GM12878 (cell line): ENCODE measurements at regions not wholly inside any gene's neighbourhood (a gene's known extent, or its start where the extent isn't known, plus 50 kb on each side); places are given as distances from the start of the nearest gene placed in this dataset.
A peak's percentile ranks its signal among the peaks of the same experiment; 100 is the strongest.

Experiments
- ATAC-seq: fragments of 200-7000 bp; cut with Tn5 transposase; 3 replicates; pipeline ENCODE4 v1.9.1; 2020; ENCODE audit warnings: mild to moderate bottlenecking, moderate library complexity
- BruUV-seq: library from RNA; stranded (reverse); fragments of 400-500 nt; replicated peaks from 2 replicates; lab custom pipeline; 2021; lab: Mats Ljungman, UMichigan
- CTCF ChIA-PET: fragments of 300-600 bp; sonication (Branson Sonifier 250); formaldehyde crosslinking; extraction: SDS; loops from one replicate; lab custom pipeline; 2021; ENCODE audit warnings: inconsistent platforms; lab: Yijun Ruan, JAX
- POLR2A ChIA-PET: fragments of 350-600 bp; formaldehyde crosslinking; extraction: SDS; loops from one replicate; lab custom pipeline; 2021; ENCODE audit warnings: inconsistent platforms; lab: Charles Lee
- RAD21 ChIA-PET: fragments of 300-600 bp; sonication (Branson Sonifier 250); formaldehyde crosslinking; loops from one replicate; lab custom pipeline; 2023; ENCODE audit warnings: antibody characterized with exemption; ENCODE audit not compliant: unreplicated experiment; lab: Charles Lee
- SMC1A ChIA-PET: fragments of 300-600 bp; sonication (Branson Sonifier 250); formaldehyde crosslinking; loops from one replicate; lab custom pipeline; 2023; ENCODE audit not compliant: unreplicated experiment, uncharacterized antibody; lab: Charles Lee
- DNase-seq: peaks from one replicate; pipeline ENCODE4 v3.0.0-alpha.2; 2011; ENCODE audit warnings: low read depth, low spot score
- FAIRE-seq: peaks from 3 replicates; lab custom pipeline; 2011; peaks lifted over from hg19 to GRCh38; lab: Jason Lieb, UNC
- H2AFZ ChIP-seq: 2 replicates; pipeline ENCODE4 v1.6.0; 2011; ENCODE audit warnings: low read depth, low read length, control low read depth; ENCODE audit not compliant: control insufficient read depth
- H3K27ac ChIP-seq: 2 replicates; pipeline ENCODE4 v1.5.1; 2011; ENCODE audit warnings: control low read depth; ENCODE audit not compliant: control insufficient read depth, insufficient read depth
- H3K27me3 ChIP-seq, 2 experiments: replicated peaks in 1 of 2; 2 replicates each; pipeline versions ENCODE4 v1.6.0 to v1.6.1; 2011; ENCODE audit warnings: low read length in 1 of 2; ENCODE audit not compliant: control insufficient read depth in 2 of 2, insufficient read depth in 2 of 2
- H3K36me3 ChIP-seq, 2 experiments: 2 replicates each; pipeline ENCODE4 v1.5.1; 2011; ENCODE audit warnings: low read length in 1 of 2; ENCODE audit not compliant: control insufficient read depth in 2 of 2, insufficient read depth in 2 of 2
- H3K4me1 ChIP-seq: 2 replicates; pipeline ENCODE4 v1.6.1; 2011; ENCODE audit warnings: mild to moderate bottlenecking, low read length, moderate library complexity, mixed read lengths; ENCODE audit not compliant: control insufficient read depth, insufficient read depth
- H3K4me2 ChIP-seq: 2 replicates; pipeline ENCODE4 v1.6.0; 2011; ENCODE audit warnings: control low read depth; ENCODE audit not compliant: control insufficient read depth, insufficient read depth
- H3K4me3 ChIP-seq: fragments of 200-600 bp; sonication (generic); 2 replicates; pipeline ENCODE4 v1.5.1; 2016
- H3K79me2 ChIP-seq: 2 replicates; pipeline ENCODE4 v1.6.0; 2011; ENCODE audit warnings: low read length; ENCODE audit not compliant: control insufficient read depth, insufficient read depth
- H3K9ac ChIP-seq: 2 replicates; pipeline ENCODE4 v1.8.0; 2011; ENCODE audit warnings: low read length, control low read depth, mixed read lengths; ENCODE audit not compliant: control insufficient read depth, insufficient read depth
- H3K9me3 ChIP-seq: replicated peaks from 3 replicates; pipeline ENCODE4 v1.5.1; 2011; ENCODE audit warnings: mild to moderate bottlenecking, low read length; ENCODE audit not compliant: control insufficient read depth, insufficient read depth
- H4K20me1 ChIP-seq: 2 replicates; pipeline ENCODE4 v1.6.0; 2011; ENCODE audit not compliant: control insufficient read depth, insufficient read depth
- CBX5 ChIP-seq: sonication (generic); IDR thresholded peaks from 2 replicates; pipeline ENCODE4 v1.6.1; 2016; ENCODE audit warnings: low read depth, moderate library complexity, mild to moderate bottlenecking, inconsistent platforms
- GABPA ChIP-seq: IDR thresholded peaks from 2 replicates; pipeline ENCODE4 v1.6.1; 2014; ENCODE audit warnings: antibody characterized with exemption, low read depth, mild to moderate bottlenecking, inconsistent platforms
- IKZF1 ChIP-seq: fragments of 450-650 bp; conservative IDR thresholded peaks from 2 replicates; pipeline ENCODE4 v1.6.1; 2017; ENCODE audit warnings: antibody characterized with exemption, mild to moderate bottlenecking
- IKZF2 ChIP-seq, 2 experiments: fragments of 450-650 bp; IDR thresholded peaks; 2 replicates each; pipeline ENCODE4 v1.6.1; 2017; ENCODE audit warnings: mild to moderate bottlenecking in 2 of 2, moderate library complexity in 2 of 2
- IRF4 ChIP-seq: IDR thresholded peaks from 2 replicates; pipeline ENCODE4 v1.6.1; 2011; ENCODE audit warnings: low read depth, low read length
- JUNB ChIP-seq: IDR thresholded peaks from 2 replicates; pipeline ENCODE4 v1.6.1; 2016; ENCODE audit warnings: antibody characterized with exemption, mild to moderate bottlenecking
- JUND ChIP-seq: IDR thresholded peaks from 2 replicates; pipeline ENCODE4 v1.6.1; 2012; ENCODE audit warnings: low read depth, mild to moderate bottlenecking, low read length, improper control_type of control experiment, moderate library complexity
- MEF2A ChIP-seq: IDR thresholded peaks from 2 replicates; pipeline ENCODE4 v1.6.1; 2011; ENCODE audit warnings: low read depth, mild to moderate bottlenecking, low read length, moderate library complexity; ENCODE audit not compliant: insufficient read depth
- NFIC ChIP-seq: IDR thresholded peaks from 2 replicates; pipeline ENCODE4 v1.6.1; 2012; ENCODE audit warnings: low read depth, mild to moderate bottlenecking, inconsistent platforms, low read length, moderate library complexity
- PAX8 ChIP-seq: fragments of 450-650 bp; IDR thresholded peaks from 2 replicates; pipeline ENCODE4 v1.6.1; 2017; ENCODE audit warnings: mild to moderate bottlenecking, moderate library complexity
- PML ChIP-seq: IDR thresholded peaks from 2 replicates; pipeline ENCODE4 v1.6.1; 2012; ENCODE audit warnings: low read length, inconsistent platforms
- RAD21 ChIP-seq: IDR thresholded peaks from 2 replicates; pipeline ENCODE4 v1.6.1; 2011; ENCODE audit warnings: mild to moderate bottlenecking, low read depth, low read length, moderate library complexity; ENCODE audit not compliant: insufficient read depth
- RUNX3 ChIP-seq: IDR thresholded peaks from 2 replicates; pipeline ENCODE4 v1.6.1; 2012; ENCODE audit warnings: low read length, inconsistent platforms
- SPI1 ChIP-seq: IDR thresholded peaks from 2 replicates; pipeline ENCODE4 v1.6.1; 2011; ENCODE audit warnings: low read depth, mild to moderate bottlenecking, low read length, moderate library complexity, borderline replicate concordance; ENCODE audit not compliant: insufficient read depth
- ZNF207 ChIP-seq: fragments of 450-650 bp; IDR thresholded peaks from 2 replicates; pipeline ENCODE4 v1.6.1; 2014; ENCODE audit warnings: antibody characterized with exemption, mild to moderate bottlenecking, borderline replicate concordance
- in situ Hi-C: fragments of 300-500 bp; cut with MboI; formaldehyde crosslinking; loops from 9 replicates; pipeline ENCODE4 v1.14.3; 2018; ENCODE audit warnings: mixed read lengths
- intact Hi-C: fragments of 100-400 bp; cut with micrococcal nuclease; formaldehyde crosslinking; loops from one replicate; pipeline ENCODE4 v1.14.2; 2022; ENCODE audit not compliant: unreplicated experiment
- TF ChIP-seq, protein P1 (sequence below): fragments of 450-650 bp; formaldehyde crosslinking; IDR thresholded peaks from 2 replicates; pipeline ENCODE4 v1.5.0; 2022; ENCODE audit warnings: mild to moderate bottlenecking, missing genetic modification characterization
- TF ChIP-seq, protein P2 (sequence below): fragments of 450-650 bp; IDR thresholded peaks from 2 replicates; pipeline ENCODE4 v1.6.1; 2017; ENCODE audit warnings: antibody characterized with exemption, mild to moderate bottlenecking, moderate library complexity

DNA sequence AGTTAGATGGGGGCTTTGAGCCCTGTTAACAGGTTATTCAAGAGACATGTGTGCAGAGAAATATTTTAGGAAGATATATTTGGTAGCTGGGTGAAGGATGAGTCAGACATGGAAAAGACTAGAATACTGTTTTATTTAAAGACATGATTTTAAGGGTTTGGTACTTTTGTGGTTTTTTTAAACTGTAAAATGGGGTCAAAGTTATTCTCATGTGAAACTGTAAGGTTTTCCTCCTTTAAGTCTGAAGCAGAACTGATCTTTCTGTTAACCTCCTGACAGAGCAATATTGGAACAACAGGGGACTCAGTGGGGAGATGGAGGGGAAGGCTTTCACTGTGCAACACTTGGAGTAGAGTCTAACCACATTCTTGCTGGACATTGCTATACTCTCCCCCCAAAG is 112.4 kb upstream of the LSM6 start:
- DNase-seq: peak; percentile 51
- BruUV-seq: no TSS peak
- Histone ChIP-seq H3K27me3 (no peaks in the 10 kb centered on the region), H3K9me3 (no peaks in the 10 kb centered on the region; the same call in 1 of the 3 replicates), H3K4me1 (peaks cover 43% of the 10 kb centered on the region), H3K4me3 (peak overlapping the region; percentile 38; the same call in 1 of the 2 replicates), H2AFZ (no peak overlapping the region), H4K20me1 (no peaks in the 10 kb centered on the region), H3K79me2 (peaks cover 3% of the 10 kb centered on the region; the same call in 1 of the 2 replicates), H3K9ac (no peak overlapping the region), H3K27ac (peak overlapping the region; percentile 82), H3K4me2 (peak overlapping the region; percentile 83), H3K36me3 (no peaks in the 10 kb centered on the region)
- intact Hi-C loops: loop anchor here (5.0 kb wide), 1 partner anchor 34 kb away; no protein-coding TSS in a partner anchor
- ChIA-PET SMC1A (interaction anchor here (0.5 to 5.5 kb wide), 9 partner anchors 12 to 429 kb away, joined by 3 to 26 read pairs (median 3); no protein-coding TSS in a partner anchor), RAD21 (interaction anchor here (0.8 kb wide), 1 partner anchor 32 kb away, joined by 3 read pairs; no protein-coding TSS in a partner anchor), CTCF (interaction anchor here (2.0 kb wide), 2 partner anchors 12 to 32 kb away, joined by 7 to 13 read pairs; no protein-coding TSS in a partner anchor), POLR2A (no interaction called here)
- ATAC-seq: peak; percentile 13
- in situ Hi-C loops: no loop called here
- no peak for FAIRE-seq
- TF ChIP-seq JUNB: peak; percentile 74
- TF ChIP-seq RAD21: no peak
- TF ChIP-seq NFIC: peak; percentile 97
- TF ChIP-seq ZNF207: no peak
- TF ChIP-seq SPI1: 0 out of 2 replicates have a peak, but pooled peaks have one; percentile 25
- TF ChIP-seq GABPA: peak; percentile 39; the same call in 1 of the 2 replicates
- TF ChIP-seq IRF4: 0 out of 2 replicates have a peak, but pooled peaks have one; percentile 25
- TF ChIP-seq PML: peak; percentile 33; the same call in 1 of the 2 replicates
- TF ChIP-seq IKZF2 (IDR thresholded peaks at IDR 0.05): peak in 1 of 2 experiments; percentile 25; a peak in 3 of 4 replicates
- no peak for TF ChIP-seq JUND
- TF ChIP-seq IKZF1: peak; percentile 26; the same call in 1 of the 2 replicates
- peak; percentile 97 for TF ChIP-seq MEF2A
- TF ChIP-seq, protein P1, sequence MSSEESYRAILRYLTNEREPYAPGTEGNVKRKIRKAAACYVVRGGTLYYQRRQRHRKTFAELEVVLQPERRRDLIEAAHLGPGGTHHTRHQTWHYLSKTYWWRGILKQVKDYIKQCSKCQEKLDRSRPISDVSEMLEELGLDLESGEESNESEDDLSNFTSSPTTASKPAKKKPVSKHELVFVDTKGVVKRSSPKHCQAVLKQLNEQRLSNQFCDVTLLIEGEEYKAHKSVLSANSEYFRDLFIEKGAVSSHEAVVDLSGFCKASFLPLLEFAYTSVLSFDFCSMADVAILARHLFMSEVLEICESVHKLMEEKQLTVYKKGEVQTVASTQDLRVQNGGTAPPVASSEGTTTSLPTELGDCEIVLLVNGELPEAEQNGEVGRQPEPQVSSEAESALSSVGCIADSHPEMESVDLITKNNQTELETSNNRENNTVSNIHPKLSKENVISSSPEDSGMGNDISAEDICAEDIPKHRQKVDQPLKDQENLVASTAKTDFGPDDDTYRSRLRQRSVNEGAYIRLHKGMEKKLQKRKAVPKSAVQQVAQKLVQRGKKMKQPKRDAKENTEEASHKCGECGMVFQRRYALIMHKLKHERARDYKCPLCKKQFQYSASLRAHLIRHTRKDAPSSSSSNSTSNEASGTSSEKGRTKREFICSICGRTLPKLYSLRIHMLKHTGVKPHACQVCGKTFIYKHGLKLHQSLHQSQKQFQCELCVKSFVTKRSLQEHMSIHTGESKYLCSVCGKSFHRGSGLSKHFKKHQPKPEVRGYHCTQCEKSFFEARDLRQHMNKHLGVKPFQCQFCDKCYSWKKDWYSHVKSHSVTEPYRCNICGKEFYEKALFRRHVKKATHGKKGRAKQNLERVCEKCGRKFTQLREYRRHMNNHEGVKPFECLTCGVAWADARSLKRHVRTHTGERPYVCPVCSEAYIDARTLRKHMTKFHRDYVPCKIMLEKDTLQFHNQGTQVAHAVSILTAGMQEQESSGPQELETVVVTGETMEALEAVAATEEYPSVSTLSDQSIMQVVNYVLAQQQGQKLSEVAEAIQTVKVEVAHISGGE (CRISPR knock-in tag): no peak
- no peak for TF ChIP-seq PAX8
- peak; percentile 62; the same call in 1 of the 2 replicates for TF ChIP-seq CBX5
- TF ChIP-seq RUNX3: peak; percentile 97
- TF ChIP-seq, protein P2, sequence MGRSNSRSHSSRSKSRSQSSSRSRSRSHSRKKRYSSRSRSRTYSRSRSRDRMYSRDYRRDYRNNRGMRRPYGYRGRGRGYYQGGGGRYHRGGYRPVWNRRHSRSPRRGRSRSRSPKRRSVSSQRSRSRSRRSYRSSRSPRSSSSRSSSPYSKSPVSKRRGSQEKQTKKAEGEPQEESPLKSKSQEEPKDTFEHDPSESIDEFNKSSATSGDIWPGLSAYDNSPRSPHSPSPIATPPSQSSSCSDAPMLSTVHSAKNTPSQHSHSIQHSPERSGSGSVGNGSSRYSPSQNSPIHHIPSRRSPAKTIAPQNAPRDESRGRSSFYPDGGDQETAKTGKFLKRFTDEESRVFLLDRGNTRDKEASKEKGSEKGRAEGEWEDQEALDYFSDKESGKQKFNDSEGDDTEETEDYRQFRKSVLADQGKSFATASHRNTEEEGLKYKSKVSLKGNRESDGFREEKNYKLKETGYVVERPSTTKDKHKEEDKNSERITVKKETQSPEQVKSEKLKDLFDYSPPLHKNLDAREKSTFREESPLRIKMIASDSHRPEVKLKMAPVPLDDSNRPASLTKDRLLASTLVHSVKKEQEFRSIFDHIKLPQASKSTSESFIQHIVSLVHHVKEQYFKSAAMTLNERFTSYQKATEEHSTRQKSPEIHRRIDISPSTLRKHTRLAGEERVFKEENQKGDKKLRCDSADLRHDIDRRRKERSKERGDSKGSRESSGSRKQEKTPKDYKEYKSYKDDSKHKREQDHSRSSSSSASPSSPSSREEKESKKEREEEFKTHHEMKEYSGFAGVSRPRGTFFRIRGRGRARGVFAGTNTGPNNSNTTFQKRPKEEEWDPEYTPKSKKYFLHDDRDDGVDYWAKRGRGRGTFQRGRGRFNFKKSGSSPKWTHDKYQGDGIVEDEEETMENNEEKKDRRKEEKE: no peak
